Stimulated activated CD8-positive, alpha-beta memory T cell treated with anti-CD3 and anti-CD28 coated beads, Interleukin-7, amount 100 ng/mL, for 1 hour (primary cell): ENCODE measurements at regions not wholly inside any gene's neighbourhood (a gene's known extent, or its start where the extent isn't known, plus 50 kb on each side); places are given as distances from the start of the nearest gene placed in this dataset.

Source experiments
- DNase-seq, 2 donors: peaks; one replicate each; pipeline ENCODE4 v3.0.0-alpha.2; 2020; ENCODE audit warnings: low read depth in 2 of 2

DNA sequence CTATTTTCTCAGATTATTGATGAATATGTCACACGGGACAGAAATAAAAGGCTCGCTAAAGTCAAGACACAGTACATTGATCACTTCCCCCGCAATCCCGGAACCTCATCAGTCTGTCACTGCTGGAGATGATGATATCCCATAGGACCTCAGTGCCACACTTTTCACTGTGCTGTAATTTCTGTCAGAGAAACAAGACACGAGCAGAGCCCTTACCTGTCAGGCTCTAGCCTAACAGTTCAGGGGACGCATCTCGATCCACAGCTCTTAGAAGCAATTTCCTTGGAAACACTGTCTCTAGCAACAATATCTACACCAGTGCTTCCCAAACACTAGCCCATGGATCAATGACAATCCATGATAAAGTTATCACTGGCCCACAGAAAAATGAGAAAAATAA is 140.0 kb downstream of the GRIN2B start:
- no peak for DNase-seq

GRCh38 chr12:13839365-13840336 is 141.8 kb downstream of the GRIN2B start:
- no peak for DNase-seq

DNA sequence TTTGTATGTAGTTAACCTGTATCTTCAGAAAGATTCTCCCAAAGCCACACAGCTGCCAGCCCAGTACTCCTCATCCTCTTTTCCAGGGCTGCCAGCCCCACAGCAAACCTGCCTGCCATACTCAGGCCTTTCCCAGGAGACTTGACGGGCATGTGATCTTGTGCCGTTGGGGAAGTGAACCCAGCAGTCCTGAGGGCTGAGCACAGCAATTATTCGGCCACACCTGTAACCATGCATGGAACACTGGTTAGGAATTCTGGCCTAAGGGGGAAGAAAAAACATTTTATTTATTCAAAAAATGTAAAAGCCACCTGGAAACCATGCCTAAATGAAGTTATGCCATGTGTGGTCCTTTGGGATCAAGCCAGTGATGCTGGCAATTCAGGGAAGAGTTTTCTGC is 145.3 kb downstream of the GRIN2B start:
- DNase-seq = no peak

DNA sequence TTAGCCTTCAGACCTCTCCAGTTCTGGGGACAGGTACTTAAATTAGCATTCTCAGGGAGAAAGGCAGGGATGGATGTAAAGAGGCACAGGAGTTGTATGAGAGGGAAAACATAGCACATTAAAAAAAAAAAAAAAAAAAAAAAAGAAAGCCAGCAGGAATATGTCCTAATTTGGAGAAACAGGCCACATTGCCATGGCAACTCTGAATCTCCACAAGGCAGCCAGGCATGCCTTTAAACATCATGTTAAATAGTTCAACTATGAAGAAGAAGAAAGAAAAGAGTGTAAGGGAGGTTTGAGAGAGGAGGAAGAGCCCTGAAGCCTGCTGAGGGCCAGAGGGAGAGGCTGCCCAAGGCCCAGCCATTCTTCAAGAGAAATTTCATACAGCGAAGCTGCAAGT is 145.8 kb downstream of the GRIN2B start:
- DNase-seq = no peak

- no peak for DNase-seq
Observed at GRCh38 chr12:13834241-13834640, 147.2 kb downstream of the GRIN2B start.

- DNase-seq = no peak
Observed at GRCh38 chr12:13817131-13817530, 164.3 kb downstream of the GRIN2B start.

- DNase-seq = no peak
Observed at GRCh38 chr12:13816394-13816793, 165.0 kb downstream of the GRIN2B start.

GRCh38 chr12:13812168-13812567 is 169.2 kb downstream of the GRIN2B start:
- no peak for DNase-seq

GRCh38 chr12:13811061-13811460 is 170.3 kb downstream of the GRIN2B start:
- DNase-seq = no peak

- DNase-seq = no peak
Observed at GRCh38 chr12:13805041-13805440, 176.4 kb downstream of the GRIN2B start.

- DNase-seq = no peak
Observed at GRCh38 chr12:13801543-13801942, 179.9 kb downstream of the GRIN2B start.

- no peak for DNase-seq
Observed at GRCh38 chr12:13799574-13799973, 181.8 kb downstream of the GRIN2B start.

DNA sequence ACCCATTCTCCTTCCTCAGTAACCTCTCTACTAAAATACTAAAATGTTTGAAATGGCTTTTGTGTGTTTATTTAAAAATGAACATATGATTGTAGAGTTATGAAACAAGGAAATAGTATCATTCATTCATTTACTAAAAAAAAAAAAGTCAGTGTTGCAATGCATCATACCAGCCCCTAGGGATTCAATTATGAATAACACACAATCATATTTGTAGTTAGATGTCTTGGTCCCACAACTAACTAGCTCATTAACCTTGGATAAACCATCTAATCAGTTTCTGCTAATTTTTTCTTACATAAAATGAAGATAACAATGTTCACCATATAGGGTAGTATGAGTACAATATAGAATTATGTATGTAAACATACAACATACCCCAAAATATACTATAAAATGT is 183.2 kb downstream of the GRIN2B start:
- no peak for DNase-seq

DNA sequence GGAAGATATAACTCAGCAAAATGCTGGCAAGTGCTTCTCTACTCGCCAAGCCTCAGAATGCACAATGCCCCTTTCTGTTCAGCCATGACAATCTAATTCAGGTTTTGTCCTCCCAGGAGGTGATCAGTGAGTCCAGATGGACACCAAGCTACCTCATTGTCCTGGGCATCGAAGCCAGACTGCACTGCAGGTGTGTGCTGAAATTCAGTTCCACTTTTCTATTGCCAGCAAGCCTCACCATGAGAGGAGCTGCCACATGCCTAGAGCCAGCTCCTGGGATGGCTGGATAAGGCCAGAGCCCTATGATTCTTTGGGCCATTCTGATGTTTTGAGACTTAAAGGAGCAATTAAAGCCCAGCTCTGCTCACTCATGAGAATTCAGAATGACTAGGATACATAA is 186.7 kb downstream of the GRIN2B start:
- no peak for DNase-seq

DNA sequence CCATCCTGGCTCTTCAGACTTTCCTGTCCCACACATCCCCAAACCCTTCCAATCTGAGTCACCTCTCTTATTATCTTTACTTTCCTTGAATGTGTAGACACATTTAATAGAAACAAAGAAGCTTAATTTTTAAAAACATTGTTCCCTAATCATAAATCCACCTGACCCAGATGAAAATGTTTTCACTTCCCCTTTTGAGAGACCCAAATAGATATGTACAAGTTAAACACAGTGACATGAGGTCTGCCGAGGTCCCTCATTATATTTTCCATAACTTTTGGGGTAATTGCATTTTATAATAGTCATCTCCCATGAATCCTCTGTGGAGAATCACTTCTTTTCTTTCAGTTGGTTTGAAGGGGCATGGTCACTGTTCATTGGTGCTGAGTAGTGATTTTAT is 191.1 kb downstream of the GRIN2B start:
- no peak for DNase-seq

DNA sequence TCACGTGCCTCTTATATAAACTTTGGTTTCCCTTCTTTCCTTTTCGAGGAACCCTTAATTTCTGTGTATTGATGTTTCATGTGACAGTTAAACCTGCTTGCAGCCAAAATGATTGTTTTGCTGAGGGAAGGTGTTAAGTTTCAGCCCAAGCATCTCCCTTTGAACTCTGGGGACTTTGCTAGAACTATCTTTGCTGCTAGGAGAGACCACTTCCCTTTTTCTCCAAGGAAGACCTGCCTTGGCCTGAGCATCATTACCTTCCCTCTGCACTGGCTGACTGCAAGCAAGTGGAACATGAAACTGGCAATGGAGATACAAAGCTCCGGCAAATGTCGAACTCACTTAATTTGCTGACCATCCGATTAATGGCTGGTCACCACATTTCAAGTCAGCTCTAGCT is 192.8 kb downstream of the GRIN2B start:
- DNase-seq = no peak

- DNase-seq = no peak
Observed at GRCh38 chr12:13786646-13787045, 194.8 kb downstream of the GRIN2B start.

GRCh38 chr12:13784504-13784903 is 196.9 kb downstream of the GRIN2B start:
- no peak for DNase-seq

DNA sequence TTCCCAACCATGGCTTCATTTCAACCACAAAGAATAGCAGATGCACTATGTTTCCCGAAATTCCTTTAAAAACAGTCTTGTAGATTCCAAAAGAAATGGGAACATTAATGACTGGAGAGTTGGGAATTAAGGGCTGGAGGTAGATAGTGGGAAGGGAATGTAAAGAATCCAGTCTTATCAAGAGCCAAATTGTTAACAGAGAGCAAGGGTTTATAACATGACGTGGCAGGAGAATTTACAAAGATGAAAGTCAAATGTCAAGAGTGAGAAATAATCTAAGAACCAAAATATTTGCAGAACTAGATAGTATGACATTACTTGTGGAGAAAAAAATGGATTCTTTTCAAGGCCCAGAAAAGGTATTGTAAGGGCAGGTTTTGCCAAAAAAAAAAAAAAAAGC is 200.9 kb downstream of the GRIN2B start:
- DNase-seq = no peak

DNA sequence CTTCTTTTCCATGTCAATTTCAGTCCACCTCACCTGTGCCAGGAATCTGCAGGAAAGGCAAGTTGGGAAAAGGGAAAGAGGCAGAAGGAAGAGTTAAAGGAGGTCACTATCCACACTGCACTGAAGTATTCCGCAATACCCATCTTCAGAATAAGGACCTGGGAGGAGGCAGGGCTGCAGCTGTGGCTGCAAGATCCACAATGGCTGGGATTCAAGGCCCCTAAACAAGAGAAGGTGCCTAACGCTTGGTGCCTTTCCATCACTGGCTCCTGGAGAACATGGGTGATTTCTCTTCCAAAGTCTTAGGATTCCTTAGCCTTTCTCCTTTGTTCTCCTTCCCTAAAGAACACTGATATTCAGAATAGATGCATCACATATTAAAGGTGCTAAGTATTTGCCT is 204.0 kb downstream of the GRIN2B start:
- DNase-seq = no peak

GRCh38 chr12:13772264-13772663 is 209.1 kb downstream of the GRIN2B start:
- no peak for DNase-seq

GRCh38 chr12:13770576-13770975 is 210.8 kb downstream of the GRIN2B start:
- DNase-seq = no peak

- DNase-seq = no peak
Observed at GRCh38 chr12:13769966-13770365, 211.4 kb downstream of the GRIN2B start.

GRCh38 chr12:13769273-13769672 is 212.1 kb downstream of the GRIN2B start:
- DNase-seq = no peak
